Frontal cortex (tissue), 3 donors: ENCODE measurements at regions not wholly inside any gene's neighbourhood (a gene's known extent, or its start where the extent isn't known, plus 50 kb on each side); places are given as distances from the start of the nearest gene placed in this dataset.

Experiments used
- DNase-seq, 2 donors: peaks; one replicate each; pipeline ENCODE4 v3.0.0; 2012; ENCODE audit warnings: low spot score in 2 of 2
- FAIRE-seq: peaks from 2 replicates; lab custom pipeline; 2012; peaks lifted over from hg19 to GRCh38; lab: Jason Lieb, UNC
- donor health status: control.
- donor health status: control.
- donor health status: control.

GRCh38 chr3:18786650-18787323 lies 361.5 kb upstream of the KCNH8 start:
- DNase-seq: no peak
- FAIRE-seq: no peak

GRCh38 chr3:18782191-18782590 lies 357.1 kb upstream of the SATB1 start:
- no peak for FAIRE-seq
- DNase-seq: no peak

- FAIRE-seq (no peak), DNase-seq (no peak)
Observed at GRCh38 chr3:18780959-18781358, 355.8 kb upstream of the SATB1 start.

DNA sequence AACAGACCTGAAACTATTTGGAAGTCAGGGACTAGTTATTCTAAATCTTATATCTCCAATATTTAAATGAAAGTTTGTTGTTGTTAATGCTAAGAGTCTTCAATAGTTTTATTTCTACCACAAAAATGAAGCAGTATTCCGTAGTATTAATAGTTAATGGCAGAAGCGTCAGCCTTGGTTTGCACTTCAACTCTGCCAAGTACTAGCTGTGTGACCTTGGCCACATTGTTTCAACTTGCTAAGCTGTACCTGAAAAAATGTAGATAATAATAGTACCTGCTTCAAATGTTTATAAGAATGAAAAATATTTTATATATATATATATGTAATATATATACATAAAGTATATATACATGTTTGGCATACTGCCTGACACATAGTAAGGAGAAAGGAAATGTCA lies 354.6 kb upstream of the SATB1 start:
- no peak for DNase-seq
- no peak for FAIRE-seq

GRCh38 chr3:18778598-18778997 lies 353.5 kb upstream of the SATB1 start:
- no peak for FAIRE-seq
- no peak for DNase-seq

- no peak for DNase-seq
- FAIRE-seq: no peak
Observed at GRCh38 chr3:18778094-18778493, 353.0 kb upstream of the SATB1 start.

DNA sequence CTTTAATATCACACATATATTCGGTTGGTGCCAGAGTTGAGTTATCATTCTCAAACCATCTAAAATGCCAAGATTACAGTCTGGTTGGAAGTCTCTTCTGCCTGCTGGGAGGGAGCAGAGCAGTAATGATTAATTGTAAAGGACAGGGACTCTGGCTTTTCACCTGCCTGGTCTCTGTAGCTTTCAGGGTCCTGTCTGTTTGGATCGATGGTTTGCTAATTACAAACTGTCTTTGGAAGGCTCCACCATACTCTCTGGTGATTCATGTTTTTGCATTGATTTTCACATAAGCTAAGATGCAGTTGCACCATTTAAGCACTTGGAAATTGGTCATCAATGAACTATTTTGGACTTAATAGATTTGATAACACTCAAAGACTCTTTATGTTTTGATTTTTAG lies 350.4 kb upstream of the SATB1 start:
- no peak for DNase-seq
- FAIRE-seq: no peak

DNA sequence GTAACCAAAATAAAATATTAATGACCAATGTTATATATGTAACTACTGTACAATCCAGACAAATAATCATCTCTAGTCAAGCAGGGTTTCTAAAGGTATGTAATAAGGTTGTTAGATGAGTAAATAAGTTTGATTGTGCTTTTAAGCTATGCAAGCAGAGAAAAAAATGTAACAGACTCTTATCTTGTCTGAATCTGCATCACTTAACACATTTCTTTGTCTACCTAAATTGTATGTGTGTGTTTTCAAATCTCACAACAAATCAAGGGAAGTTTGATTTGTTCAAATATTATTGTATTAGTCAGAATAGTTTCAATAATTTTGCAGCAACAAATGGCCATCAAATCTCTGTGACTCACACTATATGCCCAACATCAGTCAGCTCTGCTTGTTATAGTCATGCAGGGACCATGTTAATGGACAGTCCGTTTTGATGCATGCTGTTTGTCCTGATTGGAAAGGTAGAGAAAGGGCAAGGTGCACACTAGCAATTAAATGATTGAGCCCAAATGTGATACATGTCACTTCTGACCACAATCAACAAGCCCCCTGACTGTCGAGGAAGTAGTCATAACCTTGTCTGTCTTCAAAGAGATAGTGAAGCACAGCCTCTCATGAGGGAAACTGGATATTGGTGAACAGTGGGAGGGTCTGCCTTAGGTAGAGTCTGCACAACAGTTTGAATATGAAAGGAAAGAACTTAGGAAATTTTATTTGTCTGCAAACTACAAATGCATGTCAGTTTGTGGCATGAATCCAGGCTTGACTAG lies 349.4 kb upstream of the SATB1 start:
- DNase-seq (no peak), FAIRE-seq (no peak)

DNA sequence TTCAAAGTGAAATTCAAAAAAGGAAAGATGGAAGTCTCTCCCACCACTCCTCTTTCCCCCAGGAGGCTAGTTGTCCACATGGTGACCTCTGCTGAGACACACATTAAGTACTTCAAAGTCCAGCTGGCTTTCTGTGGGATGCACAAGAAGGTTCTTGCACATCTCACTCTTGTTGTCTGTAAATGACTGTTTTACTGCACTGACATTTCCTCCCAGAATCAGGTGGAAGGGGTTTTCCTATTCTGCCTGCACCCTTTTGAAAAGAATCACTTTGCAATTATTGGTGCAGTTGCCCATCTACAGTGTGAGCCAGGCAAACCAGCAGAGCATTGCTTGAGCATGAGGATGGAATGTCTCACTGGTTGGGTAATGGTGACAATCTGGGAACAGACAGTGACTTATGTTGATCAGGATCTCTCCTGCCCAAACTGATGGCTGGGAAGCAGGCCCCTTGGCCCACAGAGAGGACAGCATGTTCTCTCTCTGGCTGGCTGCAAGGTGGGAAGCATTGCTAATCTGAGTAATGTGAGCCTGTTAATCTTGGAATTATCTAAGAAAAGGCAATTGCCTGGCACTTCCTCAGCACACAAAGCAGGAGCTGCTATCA lies 347.7 kb upstream of the SATB1 start:
- no peak for FAIRE-seq
- no peak for DNase-seq

DNA sequence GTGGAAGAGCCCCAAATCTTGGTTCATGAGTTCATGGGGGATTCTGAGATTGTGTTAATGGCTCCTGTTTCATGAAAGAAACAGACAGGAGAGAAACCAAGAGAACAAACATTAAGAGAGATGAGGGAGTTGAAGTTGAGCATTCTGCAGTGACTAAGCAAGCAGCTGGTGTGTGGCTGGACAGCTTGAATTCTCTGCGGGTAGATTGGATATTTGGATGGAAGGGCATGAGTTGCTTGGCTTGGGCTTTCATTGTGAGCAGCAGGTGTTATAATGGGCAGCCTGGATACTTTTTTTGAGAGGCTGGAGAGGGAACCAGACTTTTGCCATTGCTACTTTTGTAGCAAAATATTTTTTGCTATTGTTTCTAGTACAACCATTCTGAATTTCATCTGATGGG lies 346.8 kb upstream of the SATB1 start:
- FAIRE-seq: no peak
- no peak for DNase-seq

GRCh38 chr3:18770800-18771199 lies 345.7 kb upstream of the SATB1 start:
- DNase-seq (no peak), FAIRE-seq (no peak)

GRCh38 chr3:18767756-18768303 lies 342.7 kb upstream of the SATB1 start:
- FAIRE-seq: no peak
- no peak for DNase-seq

DNA sequence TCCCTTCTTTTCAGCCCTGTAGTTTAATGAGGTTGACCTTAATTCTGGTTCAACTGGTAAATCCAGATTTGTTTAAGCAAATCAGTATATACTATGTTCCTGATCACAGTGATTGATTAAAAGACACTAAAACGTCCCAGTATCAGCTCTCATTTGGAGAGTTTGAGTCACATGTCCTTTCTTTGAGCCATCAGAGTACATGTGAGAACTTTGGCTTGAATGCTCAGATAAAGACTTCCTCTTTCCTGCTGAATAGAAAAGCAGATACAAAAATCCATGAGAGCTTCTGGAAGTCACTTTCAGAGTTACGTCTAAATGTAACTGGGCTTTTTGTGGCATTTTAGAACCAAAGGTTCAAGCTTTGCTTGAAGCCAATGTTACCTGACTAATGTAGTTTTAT lies 341.8 kb upstream of the SATB1 start:
- DNase-seq (no peak), FAIRE-seq (no peak)

DNA sequence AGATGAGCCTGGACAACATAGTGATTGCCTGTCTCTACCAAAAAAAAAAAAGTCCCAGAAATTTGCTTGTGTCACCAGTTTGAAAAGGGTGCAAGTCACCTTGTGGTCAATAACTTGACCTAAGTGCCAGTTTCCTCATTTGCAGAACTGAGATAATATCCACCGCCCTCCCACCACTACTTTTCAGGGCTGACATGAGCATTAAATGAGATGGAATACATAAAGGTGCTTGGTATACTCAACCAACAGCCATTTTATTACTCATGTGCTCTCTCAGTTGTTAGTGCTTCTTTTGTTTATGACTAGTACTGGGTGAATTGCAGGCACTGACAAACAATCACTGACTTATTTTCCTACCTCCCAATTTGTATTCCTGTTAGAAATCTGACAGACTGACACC lies 340.5 kb upstream of the SATB1 start:
- DNase-seq: no peak
- FAIRE-seq: no peak

DNA sequence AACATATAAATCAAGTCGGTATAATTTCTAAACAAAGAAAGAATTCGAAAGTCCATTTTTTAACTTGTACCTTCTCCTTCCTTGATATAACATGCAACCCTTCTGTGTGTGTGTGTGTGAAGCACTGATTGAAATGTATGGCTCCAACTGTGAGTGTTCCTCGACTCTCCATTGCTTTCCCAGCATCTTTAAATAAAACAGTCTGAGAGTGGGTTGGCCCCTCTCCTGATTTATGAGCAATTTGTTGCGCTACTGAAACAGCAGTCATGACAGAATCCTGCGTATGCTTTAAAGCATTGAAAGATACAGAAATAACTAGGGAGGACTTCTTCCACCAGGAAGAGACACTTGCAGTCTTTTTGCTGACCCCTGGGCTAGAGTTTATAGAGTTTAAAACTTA lies 340.0 kb upstream of the SATB1 start:
- no peak for FAIRE-seq
- DNase-seq: no peak

DNA sequence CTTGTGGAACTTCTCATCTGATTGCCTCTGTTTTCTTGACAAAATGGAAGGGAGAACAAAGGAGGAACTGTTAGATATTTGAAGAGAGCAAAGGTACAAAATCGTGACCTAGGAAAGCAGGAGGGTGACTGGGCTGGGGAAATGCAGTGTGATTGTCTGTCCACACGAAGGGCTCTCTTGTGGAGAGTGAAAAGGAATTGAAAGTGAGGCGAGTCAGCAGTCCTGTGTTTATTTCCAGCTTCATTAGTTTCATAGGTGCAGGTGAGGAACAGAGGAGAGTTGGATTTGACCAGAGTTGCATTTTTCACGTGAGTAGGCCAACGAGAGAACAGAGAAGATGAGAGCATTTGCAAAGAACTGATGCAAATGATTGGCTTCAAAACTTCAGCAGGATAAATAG lies 336.4 kb upstream of the SATB1 start:
- FAIRE-seq (no peak), DNase-seq (no peak)

- no peak for FAIRE-seq
- DNase-seq: no peak
Observed at GRCh38 chr3:18758047-18758704, 333.0 kb upstream of the SATB1 start.

DNA sequence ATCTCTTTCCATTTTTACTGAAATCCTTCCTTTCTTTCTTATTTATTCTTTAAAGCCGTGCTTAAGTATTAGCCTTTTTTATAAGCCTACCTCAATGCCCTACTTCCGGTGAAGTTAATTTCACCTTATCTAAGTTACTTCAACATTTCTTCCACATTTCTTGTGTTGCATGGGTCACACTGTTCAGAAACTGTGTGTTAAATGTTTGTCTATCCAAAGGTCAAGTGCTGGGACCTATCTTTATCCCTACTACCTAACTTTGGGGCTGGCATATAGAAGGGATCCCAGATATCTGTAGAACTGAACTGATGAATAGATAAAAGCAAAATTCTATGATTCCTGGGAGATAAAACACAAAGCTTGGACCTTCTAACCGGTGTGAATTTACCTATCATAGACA lies 332.3 kb upstream of the SATB1 start:
- FAIRE-seq: no peak
- DNase-seq: no peak

GRCh38 chr3:18752273-18752934 lies 327.3 kb upstream of the SATB1 start:
- FAIRE-seq: no peak
- no peak for DNase-seq

DNA sequence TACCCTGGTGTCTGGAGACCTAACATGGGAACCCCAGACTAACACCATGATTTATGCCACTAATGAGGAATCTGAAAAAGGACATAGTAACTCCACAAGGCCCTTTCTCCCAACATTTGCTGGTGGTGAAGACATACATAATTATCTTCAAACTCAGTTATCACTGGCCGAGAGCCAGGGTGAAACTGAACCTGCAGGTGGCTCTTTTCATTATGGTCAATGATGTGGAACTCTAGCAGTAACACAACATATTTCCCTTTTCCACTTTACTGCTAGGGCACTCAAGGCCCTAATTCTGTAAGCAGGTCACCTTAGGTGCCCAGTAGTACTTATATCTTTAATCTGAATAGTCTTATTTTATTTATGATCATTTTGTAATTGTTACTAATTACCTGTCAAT lies 326.4 kb upstream of the SATB1 start:
- no peak for FAIRE-seq
- no peak for DNase-seq
